Nephron progenitor cell (in vitro differentiated cells): ENCODE measurements at regions not wholly inside any gene's neighbourhood (a gene's known extent, or its start where the extent isn't known, plus 50 kb on each side); places are given as distances from the start of the nearest gene placed in this dataset.

Source experiments
- DNase-seq: peaks from one replicate; pipeline ENCODE4 v3.0.0; 2021
- H3K27ac Mint-ChIP-seq: 2 replicates; pipeline ENCODE4 v1.8.0; 2021; ENCODE audit warnings: mild to moderate bottlenecking, moderate library complexity, mixed read lengths
- H3K27me3 Mint-ChIP-seq: 2 replicates; pipeline ENCODE4 v1.8.0; 2021; ENCODE audit warnings: mild to moderate bottlenecking, low read depth, mixed read lengths; ENCODE audit not compliant: poor library complexity
- H3K36me3 Mint-ChIP-seq: 2 replicates; pipeline ENCODE4 v1.8.0; 2021; ENCODE audit warnings: low read depth, mixed read lengths
- H3K4me1 Mint-ChIP-seq: 2 replicates; pipeline ENCODE4 v1.8.0; 2021; ENCODE audit warnings: mixed read lengths
- H3K4me3 Mint-ChIP-seq: 2 replicates; pipeline ENCODE4 v1.8.0; 2021; ENCODE audit warnings: mild to moderate bottlenecking, moderate library complexity, mixed read lengths
- H3K9me3 Mint-ChIP-seq: 2 replicates; pipeline ENCODE4 v1.8.0; 2021; ENCODE audit warnings: mild to moderate bottlenecking, moderate library complexity, mixed read lengths
- CTCF ChIP-seq: fragments of 200-600 bp; sonication (generic); IDR thresholded peaks from 2 replicates; pipeline ENCODE4 v1.5.0; 2021; ENCODE audit warnings: antibody characterized with exemption

- Mint-ChIP-seq H3K27ac (no peak overlapping the region), H3K4me1 (peaks cover 11% of the 10 kb centered on the region), H3K36me3 (no peaks in the 10 kb centered on the region), H3K4me3 (no peak overlapping the region), H3K27me3 (peaks cover 15% of the 10 kb centered on the region), H3K9me3 (no peaks in the 10 kb centered on the region)
- no peak for TF ChIP-seq CTCF
- DNase-seq = no peak
Measured at GRCh38 chr9:2964470-2964869, 120.6 kb upstream of the PUM3 start.

- H3K27me3 Mint-ChIP-seq = peaks cover 17% of the 10 kb centered on the region
- H3K4me1 Mint-ChIP-seq = peaks cover 11% of the 10 kb centered on the region
- no peaks in the 10 kb centered on the region for H3K36me3 Mint-ChIP-seq
- DNase-seq = no peak
- H3K27ac Mint-ChIP-seq = no peak overlapping the region
- no peak for TF ChIP-seq CTCF
- H3K4me3 Mint-ChIP-seq = no peak overlapping the region
- no peaks in the 10 kb centered on the region for H3K9me3 Mint-ChIP-seq
Measured at GRCh38 chr9:2963307-2963706, 119.4 kb upstream of the PUM3 start.

- peaks cover 20% of the 10 kb centered on the region for H3K27me3 Mint-ChIP-seq
- H3K4me3 Mint-ChIP-seq = no peak overlapping the region
- peaks cover 11% of the 10 kb centered on the region for H3K4me1 Mint-ChIP-seq
- H3K36me3 Mint-ChIP-seq = no peaks in the 10 kb centered on the region
- no peak for DNase-seq
- TF ChIP-seq CTCF = no peak
- H3K27ac Mint-ChIP-seq = no peak overlapping the region
- H3K9me3 Mint-ChIP-seq = no peaks in the 10 kb centered on the region
Measured at GRCh38 chr9:2962471-2963172, 118.7 kb upstream of the PUM3 start.

- peaks cover 33% of the 10 kb centered on the region for H3K27me3 Mint-ChIP-seq
- DNase-seq = no peak
- H3K36me3 Mint-ChIP-seq = no peaks in the 10 kb centered on the region
- H3K4me1 Mint-ChIP-seq = no peaks in the 10 kb centered on the region
- H3K9me3 Mint-ChIP-seq = no peaks in the 10 kb centered on the region
- TF ChIP-seq CTCF = no peak
- no peak overlapping the region for H3K4me3 Mint-ChIP-seq
- H3K27ac Mint-ChIP-seq = no peak overlapping the region
Measured at GRCh38 chr9:2958219-2958618, 114.3 kb upstream of the PUM3 start.

GRCh38 chr9:2957656-2958200, 113.8 kb upstream of the PUM3 start:
- H3K36me3 Mint-ChIP-seq = no peaks in the 10 kb centered on the region
- TF ChIP-seq CTCF = no peak
- H3K27ac Mint-ChIP-seq = no peak overlapping the region
- H3K9me3 Mint-ChIP-seq = no peaks in the 10 kb centered on the region
- DNase-seq = no peak
- no peaks in the 10 kb centered on the region for H3K4me1 Mint-ChIP-seq
- no peak overlapping the region for H3K4me3 Mint-ChIP-seq
- H3K27me3 Mint-ChIP-seq = peaks cover 33% of the 10 kb centered on the region

- Mint-ChIP-seq H3K4me1 (no peaks in the 10 kb centered on the region), H3K9me3 (no peaks in the 10 kb centered on the region), H3K27me3 (peaks cover 27% of the 10 kb centered on the region), H3K4me3 (no peak overlapping the region), H3K27ac (no peak overlapping the region), H3K36me3 (no peaks in the 10 kb centered on the region)
- no peak for TF ChIP-seq CTCF
- no peak for DNase-seq
Measured at GRCh38 chr9:2955575-2955974, 111.7 kb upstream of the PUM3 start.
